Left lung (tissue), 4 donors: ENCODE measurements at regions not wholly inside any gene's neighbourhood (a gene's known extent, or its start where the extent isn't known, plus 50 kb on each side); places are given as distances from the start of the nearest gene placed in this dataset.

Source experiments
- ATAC-seq: fragments of 200-7000 bp; cut with Tn5 transposase; one replicate; pipeline ENCODE4 v1.9.1; 2020; ENCODE audit warnings: moderate library complexity
- DNase-seq, 4 donors: peaks; one replicate each; pipeline ENCODE4 v3.0.0-alpha.2; 2013 to 2020
- H3K27ac ChIP-seq, 2 donors: fragments of 200-600 bp; sonication (generic) in 1 of 2; one replicate each; pipeline versions ENCODE4 v1.5.0 to v1.8.0; 2020 to 2021
- H3K27me3 ChIP-seq, 2 donors: fragments of 200-600 bp; sonication (generic) in 1 of 2; one replicate each; pipeline versions ENCODE4 v1.5.0 to v1.8.0; 2020 to 2021
- H3K36me3 ChIP-seq, 2 donors: fragments of 200-600 bp; sonication (generic) in 1 of 2; one replicate each; pipeline versions ENCODE4 v1.5.0 to v1.8.0; 2020 to 2021
- H3K4me1 ChIP-seq, 2 donors: fragments of 200-600 bp; one replicate each; pipeline ENCODE4 v1.8.0; 2021
- H3K4me3 ChIP-seq, 2 donors: fragments of 200-600 bp; sonication (generic) in 1 of 2; one replicate each; pipeline versions ENCODE4 v1.5.0 to v1.8.0; 2020 to 2021; ENCODE audit warnings: mild to moderate bottlenecking in 1 of 2
- H3K9me3 ChIP-seq, 2 donors: fragments of 200-600 bp; sonication (generic) in 1 of 2; one replicate each; pipeline versions ENCODE4 v1.5.0 to v1.8.0; 2020 to 2021
- intact Hi-C, 2 donors: fragments of 100-400 bp; cut with DNase I; formaldehyde crosslinking; loops; one replicate each; pipeline versions ENCODE4 v1.11.2 to v1.14.2; 2022
- TF ChIP-seq, protein P1 (sequence below), 2 donors: fragments of 200-600 bp; sonication (generic) in 1 of 2; IDR thresholded peaks; one replicate each; pipeline versions ENCODE4 v1.5.0 to v1.8.0; 2021; ENCODE audit warnings: antibody characterized with exemption in 2 of 2
- donor health status: DM: no; HTN: yes; CAD: no.
- donor health status: DM: no; HTN: no; CAD: no.

- Histone ChIP-seq H3K9me3 (no peaks in the 10 kb centered on the region), H3K4me1 (peaks cover 0 to 6% of the 10 kb centered on the region in 2 donors), H3K27ac (no peak overlapping the region), H3K36me3 (no peaks in the 10 kb centered on the region), H3K4me3 (no peak overlapping the region), H3K27me3 (no peaks in the 10 kb centered on the region)
- intact Hi-C loops: no loop called here
- no peak for DNase-seq
- TF ChIP-seq, protein P1, sequence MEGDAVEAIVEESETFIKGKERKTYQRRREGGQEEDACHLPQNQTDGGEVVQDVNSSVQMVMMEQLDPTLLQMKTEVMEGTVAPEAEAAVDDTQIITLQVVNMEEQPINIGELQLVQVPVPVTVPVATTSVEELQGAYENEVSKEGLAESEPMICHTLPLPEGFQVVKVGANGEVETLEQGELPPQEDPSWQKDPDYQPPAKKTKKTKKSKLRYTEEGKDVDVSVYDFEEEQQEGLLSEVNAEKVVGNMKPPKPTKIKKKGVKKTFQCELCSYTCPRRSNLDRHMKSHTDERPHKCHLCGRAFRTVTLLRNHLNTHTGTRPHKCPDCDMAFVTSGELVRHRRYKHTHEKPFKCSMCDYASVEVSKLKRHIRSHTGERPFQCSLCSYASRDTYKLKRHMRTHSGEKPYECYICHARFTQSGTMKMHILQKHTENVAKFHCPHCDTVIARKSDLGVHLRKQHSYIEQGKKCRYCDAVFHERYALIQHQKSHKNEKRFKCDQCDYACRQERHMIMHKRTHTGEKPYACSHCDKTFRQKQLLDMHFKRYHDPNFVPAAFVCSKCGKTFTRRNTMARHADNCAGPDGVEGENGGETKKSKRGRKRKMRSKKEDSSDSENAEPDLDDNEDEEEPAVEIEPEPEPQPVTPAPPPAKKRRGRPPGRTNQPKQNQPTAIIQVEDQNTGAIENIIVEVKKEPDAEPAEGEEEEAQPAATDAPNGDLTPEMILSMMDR (IDR thresholded peaks at IDR 0.05): no peak
- no peak for ATAC-seq
Observed at GRCh38 chr12:67594888-67595287, 53.7 kb upstream of the DYRK2 start.

- Histone ChIP-seq H3K27me3 (no peaks in the 10 kb centered on the region), H3K9me3 (no peaks in the 10 kb centered on the region), H3K4me3 (no peak overlapping the region), H3K27ac (no peak overlapping the region), H3K4me1 (peaks cover 0 to 6% of the 10 kb centered on the region in 2 donors), H3K36me3 (no peaks in the 10 kb centered on the region)
- ATAC-seq: no peak
- intact Hi-C loops: no loop called here
- TF ChIP-seq, protein P1 (IDR thresholded peaks at IDR 0.05): no peak
- DNase-seq: no peak
Observed at GRCh38 chr12:67595365-67595764, 53.2 kb upstream of the DYRK2 start.

DNA sequence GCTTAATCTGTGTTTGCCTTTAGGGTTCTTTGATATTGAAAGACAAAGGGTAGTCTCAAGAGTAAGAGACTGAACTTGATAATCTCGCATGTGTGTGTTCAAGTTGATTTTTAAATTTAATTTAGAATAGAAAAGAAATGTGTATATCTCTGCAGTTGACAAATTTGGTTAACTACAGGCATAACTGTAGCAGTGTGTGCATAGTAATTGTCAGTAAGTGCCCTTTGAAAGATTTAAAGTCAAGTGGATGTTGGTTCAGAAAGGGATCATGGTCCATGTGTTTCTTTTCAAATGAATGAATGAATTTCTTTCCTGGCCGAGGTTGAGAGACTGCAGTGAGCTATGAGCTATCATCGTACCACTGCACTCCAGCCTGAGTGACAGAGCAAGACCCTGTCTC lies 49.9 kb upstream of the DYRK2 start:
- Histone ChIP-seq H3K36me3 (no peaks in the 10 kb centered on the region), H3K27me3 (no peaks in the 10 kb centered on the region), H3K4me3 (no peak overlapping the region), H3K4me1 (no peaks in the 10 kb centered on the region), H3K9me3 (no peaks in the 10 kb centered on the region), H3K27ac (no peak overlapping the region)
- DNase-seq: no peak
- intact Hi-C loops: no loop called here
- no peak for ATAC-seq
- TF ChIP-seq, protein P1 (IDR thresholded peaks at IDR 0.05): no peak
